Fibroblast of skin of right quadriceps (primary cell): ENCODE measurements at regions not wholly inside any gene's neighbourhood (a gene's known extent, or its start where the extent isn't known, plus 50 kb on each side); places are given as distances from the start of the nearest gene placed in this dataset.

ENCODE experiments used
- DNase-seq: peaks from one replicate; pipeline ENCODE4 v3.0.0-alpha.2; 2013

- peak; percentile 14 for DNase-seq
Observed at GRCh38 chr14:84785996-84786395, 743.9 kb upstream of the FLRT2 start.

GRCh38 chr14:84789012-84789411 lies 740.9 kb upstream of the FLRT2 start:
- no peak for DNase-seq

GRCh38 chr14:84792722-84793410 lies 737.1 kb upstream of the FLRT2 start:
- no peak for DNase-seq

- no peak for DNase-seq
Observed at GRCh38 chr14:84797326-84797725, 732.6 kb upstream of the FLRT2 start.

- no peak for DNase-seq
Observed at GRCh38 chr14:84804468-84804867, 725.5 kb upstream of the FLRT2 start.

- DNase-seq: no peak
Observed at GRCh38 chr14:84804895-84805294, 725.0 kb upstream of the FLRT2 start.

GRCh38 chr14:84806181-84806580 lies 723.8 kb upstream of the FLRT2 start:
- no peak for DNase-seq

GRCh38 chr14:84806622-84807021 lies 723.3 kb upstream of the FLRT2 start:
- DNase-seq: peak; percentile 30

GRCh38 chr14:84807673-84808072 lies 722.3 kb upstream of the FLRT2 start:
- DNase-seq: no peak

- DNase-seq: no peak
Observed at GRCh38 chr14:84809158-84809557, 720.8 kb upstream of the FLRT2 start.

GRCh38 chr14:84814391-84814790 lies 715.6 kb upstream of the FLRT2 start:
- DNase-seq: no peak

GRCh38 chr14:84819528-84819927 lies 710.4 kb upstream of the FLRT2 start:
- no peak for DNase-seq

GRCh38 chr14:84825481-84826251 lies 704.3 kb upstream of the FLRT2 start:
- DNase-seq: peak; percentile 65

- peak; percentile 18 for DNase-seq
Observed at GRCh38 chr14:84826294-84826693, 703.6 kb upstream of the FLRT2 start.

- DNase-seq: no peak
Observed at GRCh38 chr14:84850595-84850994, 679.3 kb upstream of the FLRT2 start.

GRCh38 chr14:84856751-84857534 lies 673.0 kb upstream of the FLRT2 start:
- no peak for DNase-seq

- no peak for DNase-seq
Observed at GRCh38 chr14:84857571-84857970, 672.4 kb upstream of the FLRT2 start.

- DNase-seq: no peak
Observed at GRCh38 chr14:84859116-84859515, 670.8 kb upstream of the FLRT2 start.

GRCh38 chr14:84864548-84865271 lies 665.2 kb upstream of the FLRT2 start:
- peak; percentile 3 for DNase-seq

GRCh38 chr14:84871734-84872133 lies 658.2 kb upstream of the FLRT2 start:
- no peak for DNase-seq

- DNase-seq: no peak
Observed at GRCh38 chr14:84874436-84874835, 655.5 kb upstream of the FLRT2 start.

- DNase-seq: no peak
Observed at GRCh38 chr14:84877061-84877460, 652.9 kb upstream of the FLRT2 start.

GRCh38 chr14:84882830-84883229 lies 647.1 kb upstream of the FLRT2 start:
- DNase-seq: no peak
